ENCODE measurements at regions not wholly inside any gene's neighbourhood (a gene's known extent, or its start where the extent isn't known, plus 50 kb on each side); places are given as distances from the start of the nearest gene placed in this dataset.

DNA sequence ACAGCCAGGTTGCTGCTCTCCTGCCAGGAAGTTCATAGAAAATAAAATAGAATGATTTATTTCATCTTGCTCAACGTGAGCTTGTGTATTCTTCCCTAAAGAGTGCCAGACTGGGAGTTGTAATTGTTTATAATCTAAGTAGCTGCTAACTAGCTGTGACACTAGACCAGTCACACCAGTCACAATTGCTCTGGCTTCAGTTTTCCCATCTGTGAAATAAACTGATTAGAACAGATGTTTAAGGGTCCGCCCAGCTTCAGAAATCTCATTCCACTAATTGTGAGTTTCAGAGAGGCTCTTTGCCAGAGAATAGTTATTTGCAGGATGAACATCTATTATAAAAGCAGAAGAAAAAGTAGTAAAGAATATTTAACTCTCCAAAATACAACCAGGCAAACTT is 55.6 kb upstream of the ZDHHC17 start:
- DNase-seq: no peak

DNA sequence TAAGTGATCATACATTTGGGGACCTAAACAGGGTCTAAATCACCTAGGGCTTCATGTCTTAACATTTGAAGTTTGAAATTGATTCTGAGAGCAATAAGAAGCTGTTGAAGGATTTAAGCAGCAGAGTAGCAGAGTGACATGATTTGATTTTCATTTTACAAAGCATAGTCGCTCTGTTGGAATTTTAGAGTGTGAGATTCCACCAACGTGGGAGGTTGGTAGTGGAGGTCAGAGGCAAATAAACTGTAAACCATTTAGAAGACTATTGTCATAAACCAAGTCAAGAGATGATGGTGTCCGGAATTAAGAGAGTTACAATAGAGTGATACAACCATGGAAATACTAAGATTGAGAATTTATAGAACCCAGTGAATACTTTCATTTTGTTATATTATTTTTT is 52.7 kb upstream of the ZDHHC17 start:
- DNase-seq: no peak

DNA sequence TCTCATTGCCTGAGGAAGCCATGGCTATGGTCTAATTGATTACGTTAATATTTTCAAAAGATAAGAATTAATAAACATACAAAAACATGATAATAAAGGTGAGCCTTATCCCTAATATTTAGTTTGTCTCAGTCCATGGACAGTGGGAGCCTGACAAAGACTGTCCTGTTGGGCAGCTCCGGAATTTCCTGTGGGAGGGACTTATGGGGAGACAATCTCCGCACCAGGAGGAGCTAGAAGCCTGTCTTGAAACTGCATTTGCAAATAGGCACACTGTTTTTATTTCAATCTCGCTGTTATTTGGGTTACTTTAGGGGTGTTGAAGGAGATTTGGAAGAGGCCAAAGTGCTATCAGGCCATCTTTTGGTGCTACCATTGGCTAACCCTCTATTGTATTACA is 50.8 kb upstream of the ZDHHC17 start:
- DNase-seq: no peak

DNA sequence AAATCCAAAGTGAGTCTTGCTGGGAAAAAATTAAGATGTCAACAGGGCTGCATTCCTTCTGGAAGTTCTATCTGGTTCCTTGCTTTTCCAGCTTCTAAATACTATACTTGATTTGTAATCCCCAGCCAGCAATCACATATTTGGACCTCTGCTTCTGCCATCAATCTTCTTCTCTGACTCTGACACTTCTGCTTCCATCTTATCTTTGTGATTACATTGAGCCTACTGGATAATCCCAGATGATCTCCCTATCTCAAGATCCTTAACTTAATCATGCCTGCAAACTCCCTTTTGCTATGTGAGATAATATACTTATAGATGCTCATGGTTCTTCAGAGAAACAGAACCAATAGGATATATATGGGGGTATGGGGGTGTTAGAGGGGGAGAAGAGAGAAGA is 49.9 kb upstream of the ZDHHC17 start:
- DNase-seq: no peak
